Panc1 (cell line): ENCODE measurements at regions not wholly inside any gene's neighbourhood (a gene's known extent, or its start where the extent isn't known, plus 50 kb on each side); places are given as distances from the start of the nearest gene placed in this dataset.

Experiments
- ATAC-seq: fragments of 200-7000 bp; cut with Tn5 transposase; 2 replicates; pipeline ENCODE4 v1.9.1; 2020; ENCODE audit warnings: mild to moderate bottlenecking, moderate library complexity
- BruUV-seq: library from RNA; stranded (reverse); fragments of 400-500 nt; replicated peaks from 2 replicates; lab custom pipeline; 2021; lab: Mats Ljungman, UMichigan
- CTCF ChIA-PET: fragments of 300-600 bp; sonication (Branson Sonifier 250); formaldehyde crosslinking; loops from one replicate; lab custom pipeline; 2022; ENCODE audit warnings: antibody characterized with exemption; lab: Charles Lee
- POLR2A ChIA-PET: fragments of 300-600 bp; sonication (Branson Sonifier 250); formaldehyde crosslinking; loops from one replicate; lab custom pipeline; 2022; ENCODE audit warnings: antibody characterized with exemption; lab: Charles Lee
- DNase-seq: peaks from one replicate; pipeline ENCODE4 v3.0.0-alpha.2; 2010; ENCODE audit warnings: low read depth, low spot score
- H3K27ac ChIP-seq: 2 replicates; pipeline ENCODE4 v1.5.1; 2011; ENCODE audit warnings: mild to moderate bottlenecking, low read length, inconsistent platforms
- H3K27me3 ChIP-seq: fragments of 200-500 bp; sonication (Bioruptor generic); 2 replicates; pipeline ENCODE4 v1.6.0; 2014; ENCODE audit warnings: low read length, inconsistent platforms; ENCODE audit not compliant: control insufficient read depth, insufficient read depth
- H3K36me3 ChIP-seq: fragments of 200-500 bp; sonication (Bioruptor generic); 2 replicates; pipeline ENCODE4 v1.5.1; 2014; ENCODE audit warnings: inconsistent platforms, mild to moderate bottlenecking, low read length, moderate library complexity; ENCODE audit not compliant: control insufficient read depth, insufficient read depth
- H3K4me1 ChIP-seq: 2 replicates; pipeline ENCODE4 v1.5.1; 2011; ENCODE audit warnings: inconsistent platforms, mild to moderate bottlenecking, low read length, moderate library complexity; ENCODE audit not compliant: control insufficient read depth, insufficient read depth
- H3K4me3 ChIP-seq, 2 experiments: 2 replicates each; pipeline ENCODE4 v1.5.1; 2011 to 2012; ENCODE audit warnings: low read depth in 2 of 2, low read length in 2 of 2, mild to moderate bottlenecking in 2 of 2, inconsistent platforms in 1 of 2, moderate library complexity in 1 of 2
- H3K9me3 ChIP-seq: fragments of 200-500 bp; sonication (Bioruptor generic); 2 replicates; pipeline ENCODE4 v1.5.1; 2014; ENCODE audit warnings: low read depth, mild to moderate bottlenecking, inconsistent platforms, low read length, moderate library complexity; ENCODE audit not compliant: control insufficient read depth, insufficient read depth
- POLR2AphosphoS5 ChIP-seq: IDR thresholded peaks from 2 replicates; pipeline ENCODE4 v1.6.1; 2012; ENCODE audit warnings: mild to moderate bottlenecking, low read depth, low read length, moderate library complexity
- SIN3A ChIP-seq: IDR thresholded peaks from 2 replicates; pipeline ENCODE4 v1.6.1; 2012; ENCODE audit warnings: low read depth, mild to moderate bottlenecking, low read length, moderate library complexity, borderline replicate concordance; ENCODE audit not compliant: insufficient read depth
- TCF7L2 ChIP-seq: IDR thresholded peaks from 2 replicates; pipeline ENCODE4 v1.6.1; 2011; ENCODE audit warnings: mild to moderate bottlenecking, low read depth, low read length, inconsistent platforms
- in situ Hi-C: cut with HindIII; loops from 2 replicates; pipeline ENCODE4 v1.10.0; 2016; ENCODE audit warnings: low sequenced_read_pairs, low pct_unique_long_range_greater_than_20kb
- intact Hi-C: fragments of 100-400 bp; cut with micrococcal nuclease; formaldehyde crosslinking; loops from one replicate; pipeline ENCODE4 v1.10.0; 2022; ENCODE audit not compliant: unreplicated experiment
- TF ChIP-seq, protein P1 (sequence below): fragments of 450-650 bp; IDR thresholded peaks from 2 replicates; pipeline ENCODE4 v1.5.1; 2017; ENCODE audit warnings: mild to moderate bottlenecking
- TF ChIP-seq, protein P2 (sequence below), 2 experiments: IDR thresholded peaks; 2 replicates each; pipeline ENCODE4 v1.6.1; 2011 to 2012; ENCODE audit warnings: low read depth in 2 of 2, control low read depth in 1 of 2, low read length in 1 of 2, mild to moderate bottlenecking in 1 of 2, moderate library complexity in 1 of 2; ENCODE audit not compliant: insufficient read depth in 1 of 2

DNA sequence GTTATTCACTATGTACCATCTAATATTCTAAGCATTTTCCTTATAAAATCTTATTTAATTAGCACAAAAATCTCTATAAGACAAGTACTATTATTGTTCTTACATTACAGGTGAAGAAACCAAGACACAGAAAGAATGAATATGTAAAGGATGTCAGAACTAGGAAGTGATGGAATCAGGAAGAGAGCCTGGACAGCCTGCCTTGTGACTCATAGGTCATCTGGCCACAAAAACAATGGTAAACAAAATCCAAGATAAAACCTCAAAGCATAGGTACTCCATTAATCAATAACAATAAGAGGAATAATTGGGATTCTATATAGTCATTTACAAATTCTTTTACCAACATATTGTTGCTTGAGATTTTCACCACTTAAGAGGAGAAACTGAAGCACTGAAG lies 505.4 kb upstream of the PIK3C3 start:
- POLR2A ChIA-PET: no interaction called here
- TF ChIP-seq SIN3A: no peak
- TF ChIP-seq, protein P1, sequence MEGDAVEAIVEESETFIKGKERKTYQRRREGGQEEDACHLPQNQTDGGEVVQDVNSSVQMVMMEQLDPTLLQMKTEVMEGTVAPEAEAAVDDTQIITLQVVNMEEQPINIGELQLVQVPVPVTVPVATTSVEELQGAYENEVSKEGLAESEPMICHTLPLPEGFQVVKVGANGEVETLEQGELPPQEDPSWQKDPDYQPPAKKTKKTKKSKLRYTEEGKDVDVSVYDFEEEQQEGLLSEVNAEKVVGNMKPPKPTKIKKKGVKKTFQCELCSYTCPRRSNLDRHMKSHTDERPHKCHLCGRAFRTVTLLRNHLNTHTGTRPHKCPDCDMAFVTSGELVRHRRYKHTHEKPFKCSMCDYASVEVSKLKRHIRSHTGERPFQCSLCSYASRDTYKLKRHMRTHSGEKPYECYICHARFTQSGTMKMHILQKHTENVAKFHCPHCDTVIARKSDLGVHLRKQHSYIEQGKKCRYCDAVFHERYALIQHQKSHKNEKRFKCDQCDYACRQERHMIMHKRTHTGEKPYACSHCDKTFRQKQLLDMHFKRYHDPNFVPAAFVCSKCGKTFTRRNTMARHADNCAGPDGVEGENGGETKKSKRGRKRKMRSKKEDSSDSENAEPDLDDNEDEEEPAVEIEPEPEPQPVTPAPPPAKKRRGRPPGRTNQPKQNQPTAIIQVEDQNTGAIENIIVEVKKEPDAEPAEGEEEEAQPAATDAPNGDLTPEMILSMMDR: no peak
- no peak for TF ChIP-seq TCF7L2
- TF ChIP-seq POLR2AphosphoS5: no peak
- TF ChIP-seq, protein P2, sequence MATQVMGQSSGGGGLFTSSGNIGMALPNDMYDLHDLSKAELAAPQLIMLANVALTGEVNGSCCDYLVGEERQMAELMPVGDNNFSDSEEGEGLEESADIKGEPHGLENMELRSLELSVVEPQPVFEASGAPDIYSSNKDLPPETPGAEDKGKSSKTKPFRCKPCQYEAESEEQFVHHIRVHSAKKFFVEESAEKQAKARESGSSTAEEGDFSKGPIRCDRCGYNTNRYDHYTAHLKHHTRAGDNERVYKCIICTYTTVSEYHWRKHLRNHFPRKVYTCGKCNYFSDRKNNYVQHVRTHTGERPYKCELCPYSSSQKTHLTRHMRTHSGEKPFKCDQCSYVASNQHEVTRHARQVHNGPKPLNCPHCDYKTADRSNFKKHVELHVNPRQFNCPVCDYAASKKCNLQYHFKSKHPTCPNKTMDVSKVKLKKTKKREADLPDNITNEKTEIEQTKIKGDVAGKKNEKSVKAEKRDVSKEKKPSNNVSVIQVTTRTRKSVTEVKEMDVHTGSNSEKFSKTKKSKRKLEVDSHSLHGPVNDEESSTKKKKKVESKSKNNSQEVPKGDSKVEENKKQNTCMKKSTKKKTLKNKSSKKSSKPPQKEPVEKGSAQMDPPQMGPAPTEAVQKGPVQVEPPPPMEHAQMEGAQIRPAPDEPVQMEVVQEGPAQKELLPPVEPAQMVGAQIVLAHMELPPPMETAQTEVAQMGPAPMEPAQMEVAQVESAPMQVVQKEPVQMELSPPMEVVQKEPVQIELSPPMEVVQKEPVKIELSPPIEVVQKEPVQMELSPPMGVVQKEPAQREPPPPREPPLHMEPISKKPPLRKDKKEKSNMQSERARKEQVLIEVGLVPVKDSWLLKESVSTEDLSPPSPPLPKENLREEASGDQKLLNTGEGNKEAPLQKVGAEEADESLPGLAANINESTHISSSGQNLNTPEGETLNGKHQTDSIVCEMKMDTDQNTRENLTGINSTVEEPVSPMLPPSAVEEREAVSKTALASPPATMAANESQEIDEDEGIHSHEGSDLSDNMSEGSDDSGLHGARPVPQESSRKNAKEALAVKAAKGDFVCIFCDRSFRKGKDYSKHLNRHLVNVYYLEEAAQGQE (IDR thresholded peaks at IDR 0.05; ENCODE audit: insufficient read depth in 1 of 2, low read depth in 2 of 2, low read length in 1 of 2): no peak
- H3K27ac ChIP-seq: no peak overlapping the region
- intact Hi-C loops (no loop called here), in situ Hi-C loops (no loop called here)
- no peaks in the 10 kb centered on the region for H3K9me3 ChIP-seq
- DNase-seq (no peak), ATAC-seq (no peak)
- no TSS peak for BruUV-seq
- no peak overlapping the region for H3K4me3 ChIP-seq
- H3K4me1 ChIP-seq: no peaks in the 10 kb centered on the region
- H3K36me3 ChIP-seq: no peaks in the 10 kb centered on the region
- H3K27me3 ChIP-seq: no peaks in the 10 kb centered on the region
- CTCF ChIA-PET: no interaction called here

DNA sequence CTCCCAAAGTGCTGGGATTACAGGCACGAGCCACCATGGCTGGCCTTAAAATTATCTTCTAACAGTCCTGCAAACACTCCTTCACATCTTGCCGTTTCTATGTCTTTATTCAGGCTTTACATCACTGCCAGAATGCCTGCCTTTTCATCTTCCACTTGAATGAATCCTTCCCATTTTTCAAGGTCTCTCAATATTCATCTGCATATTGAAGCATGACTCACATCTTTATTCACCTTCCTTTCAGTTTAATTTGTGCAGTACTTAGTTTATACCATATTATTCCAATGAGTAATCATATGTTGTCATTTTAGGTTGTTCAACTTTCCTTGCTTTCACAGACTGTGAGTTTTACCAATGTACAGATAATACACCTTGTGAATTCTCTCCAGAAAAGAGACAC lies 510.1 kb upstream of the PIK3C3 start:
- POLR2A ChIA-PET: no interaction called here

More for the DNA sequence above, 510.1 kb upstream of the PIK3C3 start:
- no TSS peak for BruUV-seq
- H3K9me3 ChIP-seq: no peaks in the 10 kb centered on the region
- no peaks in the 10 kb centered on the region for H3K36me3 ChIP-seq
- ATAC-seq (no peak), DNase-seq (no peak)
- H3K4me1 ChIP-seq: no peaks in the 10 kb centered on the region
- no peak overlapping the region for H3K27ac ChIP-seq
- TF ChIP-seq, protein P1: no peak
- TF ChIP-seq SIN3A (no peak), POLR2AphosphoS5 (no peak), TCF7L2 (no peak)
- TF ChIP-seq, protein P2 (IDR thresholded peaks at IDR 0.05; ENCODE audit: insufficient read depth in 1 of 2, low read depth in 2 of 2, low read length in 1 of 2): no peak
- CTCF ChIA-PET: no interaction called here
- in situ Hi-C loops (no loop called here), intact Hi-C loops (no loop called here)
- no peaks in the 10 kb centered on the region for H3K27me3 ChIP-seq
- no peak overlapping the region for H3K4me3 ChIP-seq
